ENCODE measurements at regions not wholly inside any gene's neighbourhood (a gene's known extent, or its start where the extent isn't known, plus 50 kb on each side); places are given as distances from the start of the nearest gene placed in this dataset.

DNA sequence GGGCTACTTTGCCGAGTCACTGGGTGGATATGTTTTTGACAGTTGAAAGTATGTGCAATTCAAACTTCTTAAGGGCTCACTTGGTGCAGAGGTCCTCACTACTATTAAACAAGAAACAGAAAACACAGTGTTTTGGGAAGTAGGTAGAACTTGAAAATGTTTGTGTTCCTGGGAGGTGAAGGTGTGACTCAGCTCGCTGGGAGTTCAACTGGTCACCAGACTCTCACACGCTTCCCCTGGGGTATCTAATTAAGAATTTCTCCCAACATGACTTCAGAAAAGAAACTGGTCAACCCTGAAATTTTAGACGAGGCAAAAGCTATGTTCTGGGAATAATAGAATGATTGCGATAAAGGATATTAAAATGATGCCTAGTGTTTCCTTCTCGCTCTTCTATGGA lies 1039.8 kb upstream of the SEMA6D start:
- no peak overlapping the region for H3K27ac ChIP-seq (ENCODE audit: low read depth in 2 of 2, low read length in 2 of 2)
- DNase-seq (no peak), FAIRE-seq (no peak)
- H3K4me3 ChIP-seq (ENCODE audit: low read length in 3 of 3), result no peak overlapping the region
- intact Hi-C loops (cut with DNase I), result no loop called here
- H3K9ac ChIP-seq (ENCODE audit: low read length in 3 of 3), result no peak overlapping the region
- TF ChIP-seq, protein P1, sequence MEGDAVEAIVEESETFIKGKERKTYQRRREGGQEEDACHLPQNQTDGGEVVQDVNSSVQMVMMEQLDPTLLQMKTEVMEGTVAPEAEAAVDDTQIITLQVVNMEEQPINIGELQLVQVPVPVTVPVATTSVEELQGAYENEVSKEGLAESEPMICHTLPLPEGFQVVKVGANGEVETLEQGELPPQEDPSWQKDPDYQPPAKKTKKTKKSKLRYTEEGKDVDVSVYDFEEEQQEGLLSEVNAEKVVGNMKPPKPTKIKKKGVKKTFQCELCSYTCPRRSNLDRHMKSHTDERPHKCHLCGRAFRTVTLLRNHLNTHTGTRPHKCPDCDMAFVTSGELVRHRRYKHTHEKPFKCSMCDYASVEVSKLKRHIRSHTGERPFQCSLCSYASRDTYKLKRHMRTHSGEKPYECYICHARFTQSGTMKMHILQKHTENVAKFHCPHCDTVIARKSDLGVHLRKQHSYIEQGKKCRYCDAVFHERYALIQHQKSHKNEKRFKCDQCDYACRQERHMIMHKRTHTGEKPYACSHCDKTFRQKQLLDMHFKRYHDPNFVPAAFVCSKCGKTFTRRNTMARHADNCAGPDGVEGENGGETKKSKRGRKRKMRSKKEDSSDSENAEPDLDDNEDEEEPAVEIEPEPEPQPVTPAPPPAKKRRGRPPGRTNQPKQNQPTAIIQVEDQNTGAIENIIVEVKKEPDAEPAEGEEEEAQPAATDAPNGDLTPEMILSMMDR (IDR thresholded peaks at IDR 0.05; ENCODE audit: borderline replicate concordance, extremely low read depth, insufficient read depth), result no peak
- H3K9me3 ChIP-seq (ENCODE audit: control insufficient read depth in 2 of 3, insufficient read depth in 1 of 3, low read length in 3 of 3), result no peaks in the 10 kb centered on the region
- H3K36me3 ChIP-seq (ENCODE audit: control insufficient read depth in 2 of 3, insufficient read depth in 3 of 3, low read length in 3 of 3), result no peaks in the 10 kb centered on the region
- H3K27me3 ChIP-seq (ENCODE audit: control insufficient read depth, insufficient read depth, low read length), result no peaks in the 10 kb centered on the region
- H3K4me1 ChIP-seq (ENCODE audit: control insufficient read depth in 2 of 3, insufficient read depth in 2 of 3, low read depth in 1 of 3, low read length in 3 of 3), result no peaks in the 10 kb centered on the region

DNA sequence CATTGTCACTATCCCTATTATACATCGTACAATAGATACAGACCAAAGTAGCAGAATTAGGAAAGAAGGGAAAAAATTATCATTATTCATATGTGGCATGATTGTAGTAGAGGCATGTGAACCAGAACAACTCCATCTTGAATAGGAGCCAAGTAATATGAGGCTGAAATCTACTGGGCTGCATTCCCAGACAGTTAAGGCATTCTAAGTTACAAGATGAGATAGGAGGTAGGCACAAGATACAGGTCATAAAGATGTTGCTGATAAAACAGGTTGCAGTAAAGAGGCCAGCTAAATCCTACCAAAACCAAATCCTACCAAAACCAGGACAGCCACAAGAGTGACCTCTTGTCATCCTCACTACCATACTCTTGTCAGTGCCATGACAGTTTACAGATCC lies 1035.4 kb upstream of the SEMA6D start:
- FAIRE-seq (no peak), DNase-seq (no peak)
- H3K9ac ChIP-seq (ENCODE audit: low read length in 3 of 3), result no peak overlapping the region
- intact Hi-C loops (cut with DNase I), result no loop called here
- H3K27ac ChIP-seq (ENCODE audit: low read depth in 2 of 2, low read length in 2 of 2), result no peak overlapping the region
- no peak overlapping the region for H3K4me3 ChIP-seq (ENCODE audit: low read length in 3 of 3)
- H3K27me3 ChIP-seq (ENCODE audit: control insufficient read depth, insufficient read depth, low read length), result no peaks in the 10 kb centered on the region
- no peaks in the 10 kb centered on the region for H3K9me3 ChIP-seq (ENCODE audit: control insufficient read depth in 2 of 3, insufficient read depth in 1 of 3, low read length in 3 of 3)
- H3K4me1 ChIP-seq (ENCODE audit: control insufficient read depth in 2 of 3, insufficient read depth in 2 of 3, low read depth in 1 of 3, low read length in 3 of 3), result peaks cover 0 to 3% (median 0%) of the 10 kb centered on the region in 3 donors
- H3K36me3 ChIP-seq (ENCODE audit: control insufficient read depth in 2 of 3, insufficient read depth in 3 of 3, low read length in 3 of 3), result no peaks in the 10 kb centered on the region
- TF ChIP-seq, protein P1 (IDR thresholded peaks at IDR 0.05; ENCODE audit: borderline replicate concordance, extremely low read depth, insufficient read depth), result no peak

DNA sequence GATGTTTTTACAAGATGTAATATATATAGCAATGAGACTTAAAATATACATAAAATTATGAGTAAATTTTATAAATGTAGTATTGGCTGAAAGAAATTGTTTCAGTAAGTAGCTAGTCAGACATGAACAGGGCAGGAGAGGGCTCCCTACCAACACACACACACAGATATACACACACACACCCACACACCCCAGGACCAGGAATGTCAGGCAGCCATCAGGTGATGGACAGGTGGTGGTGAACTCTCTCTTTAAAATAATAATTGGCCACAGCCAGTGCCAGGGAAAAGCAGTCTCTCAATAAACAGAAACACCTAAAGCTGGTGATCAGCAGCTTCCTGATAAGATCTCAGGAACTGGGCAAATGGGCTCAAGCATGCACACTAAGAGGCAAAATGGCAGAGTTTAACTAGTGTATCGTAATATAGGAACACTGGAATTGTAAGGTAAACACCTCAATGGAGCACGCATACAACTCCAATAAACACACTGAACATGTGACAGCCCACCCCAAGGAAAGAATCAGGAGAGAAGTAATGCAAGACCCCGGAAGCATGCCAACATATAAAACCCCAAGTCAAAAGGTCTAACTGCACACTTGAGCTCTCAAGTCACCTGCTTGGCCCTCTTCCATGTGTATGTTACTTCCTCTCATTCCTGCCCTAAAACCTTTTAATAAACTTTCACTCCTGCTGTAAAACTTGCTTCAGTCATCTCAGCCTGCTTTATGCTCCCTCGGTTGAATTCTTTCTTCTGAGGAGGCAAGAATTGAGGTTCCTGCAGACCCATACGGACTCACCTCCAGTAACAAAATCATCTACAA lies 1034.1 kb upstream of the SEMA6D start:
- Histone ChIP-seq H3K27ac (ENCODE audit: low read depth in 2 of 2, low read length in 2 of 2) (no peak overlapping the region), H3K4me1 (ENCODE audit: control insufficient read depth in 2 of 3, insufficient read depth in 2 of 3, low read depth in 1 of 3, low read length in 3 of 3) (peaks cover 0 to 3% (median 0%) of the 10 kb centered on the region in 3 donors), H3K36me3 (ENCODE audit: control insufficient read depth in 2 of 3, insufficient read depth in 3 of 3, low read length in 3 of 3) (no peaks in the 10 kb centered on the region), H3K27me3 (ENCODE audit: control insufficient read depth, insufficient read depth, low read length) (no peaks in the 10 kb centered on the region), H3K4me3 (ENCODE audit: low read length in 3 of 3) (peak overlapping the region in 1 of 3 donors; percentile 19), H3K9ac (ENCODE audit: low read length in 3 of 3) (no peak overlapping the region), H3K9me3 (ENCODE audit: control insufficient read depth in 2 of 3, insufficient read depth in 1 of 3, low read length in 3 of 3) (no peaks in the 10 kb centered on the region)
- TF ChIP-seq, protein P1 (IDR thresholded peaks at IDR 0.05; ENCODE audit: borderline replicate concordance, extremely low read depth, insufficient read depth), result no peak
- intact Hi-C loops (cut with DNase I), result no loop called here
- FAIRE-seq, result no peak
- DNase-seq, result no peak
